Spinal cord (tissue), 9 donors: ENCODE measurements at regions not wholly inside any gene's neighbourhood (a gene's known extent, or its start where the extent isn't known, plus 50 kb on each side); places are given as distances from the start of the nearest gene placed in this dataset.

Experiments used
- DNase-seq, 6 donors: peaks; one replicate each; pipeline versions ENCODE4 v3.0.0 to v3.0.0-alpha.2; 2013 to 2015; ENCODE audit warnings: low spot score in 6 of 6, low read depth in 4 of 6
- H3K27ac ChIP-seq: one replicate; pipeline ENCODE4 v1.5.1; 2013; ENCODE audit warnings: low read depth, low read length, control low read depth
- H3K27me3 ChIP-seq: one replicate; pipeline ENCODE4 v1.6.1; 2013; ENCODE audit warnings: low read length; ENCODE audit not compliant: control insufficient read depth, insufficient read depth
- H3K36me3 ChIP-seq: one replicate; pipeline ENCODE4 v1.6.1; 2013; ENCODE audit warnings: low read length; ENCODE audit not compliant: control insufficient read depth, insufficient read depth
- H3K4me1 ChIP-seq: one replicate; pipeline ENCODE4 v1.6.1; 2013; ENCODE audit warnings: low read length; ENCODE audit not compliant: control insufficient read depth, insufficient read depth
- H3K4me3 ChIP-seq: one replicate; pipeline ENCODE4 v1.5.1; 2013; ENCODE audit warnings: low read depth, low read length, control low read depth
- H3K9me3 ChIP-seq: one replicate; pipeline ENCODE4 v1.6.1; 2013; ENCODE audit warnings: low read length; ENCODE audit not compliant: control insufficient read depth, insufficient read depth
- WGBS: methylation state at CpG from one replicate; pipeline ENCODE4 v1.1.5; 2013; ENCODE audit warnings: missing lambda C conversion rate; ENCODE audit not compliant: insufficient coverage; 5-methylcytosine and 5-hydroxymethylcytosine counted together
- donor health status: healthy.

GRCh38 chr16:22672830-22673210 lies 141.1 kb upstream of the HS3ST2 start:
- H3K27me3 ChIP-seq, result no peaks in the 10 kb centered on the region
- no peak overlapping the region for H3K4me3 ChIP-seq
- H3K27ac ChIP-seq, result no peak overlapping the region
- DNase-seq, result no peak
- WGBS, result 70% methylated on average over 1 of the region's 3 CpGs
- H3K9me3 ChIP-seq, result no peaks in the 10 kb centered on the region
- peaks cover 7% of the 10 kb centered on the region for H3K4me1 ChIP-seq
- no peaks in the 10 kb centered on the region for H3K36me3 ChIP-seq

GRCh38 chr16:22673421-22673831 lies 140.5 kb upstream of the HS3ST2 start:
- H3K9me3 ChIP-seq, result no peaks in the 10 kb centered on the region
- H3K4me3 ChIP-seq, result no peak overlapping the region
- H3K36me3 ChIP-seq, result no peaks in the 10 kb centered on the region
- peak in 1 of 6 donors; percentile 71 for DNase-seq
- peaks cover 7% of the 10 kb centered on the region for H3K4me1 ChIP-seq
- H3K27me3 ChIP-seq, result no peaks in the 10 kb centered on the region
- 54% methylated on average over 2 of the region's 2 CpGs for WGBS
- H3K27ac ChIP-seq, result no peak overlapping the region

GRCh38 chr16:22674832-22675191 lies 139.2 kb upstream of the HS3ST2 start:
- Histone ChIP-seq H3K4me3 (no peak overlapping the region), H3K9me3 (no peaks in the 10 kb centered on the region), H3K36me3 (no peaks in the 10 kb centered on the region), H3K27me3 (peaks cover 3% of the 10 kb centered on the region), H3K4me1 (peaks cover 7% of the 10 kb centered on the region), H3K27ac (no peak overlapping the region)
- no peak for DNase-seq
- WGBS, result 95% methylated on average over 3 of the region's 3 CpGs

GRCh38 chr16:22675745-22676540 lies 138.0 kb upstream of the HS3ST2 start:
- Histone ChIP-seq H3K27me3 (peaks cover 3% of the 10 kb centered on the region), H3K4me1 (no peaks in the 10 kb centered on the region), H3K9me3 (no peaks in the 10 kb centered on the region), H3K4me3 (no peak overlapping the region), H3K36me3 (no peaks in the 10 kb centered on the region), H3K27ac (no peak overlapping the region)
- DNase-seq, result no peak
- 77% methylated on average over 4 of the region's 4 CpGs for WGBS

- Histone ChIP-seq H3K36me3 (no peaks in the 10 kb centered on the region), H3K9me3 (no peaks in the 10 kb centered on the region), H3K27me3 (peaks cover 3% of the 10 kb centered on the region), H3K27ac (no peak overlapping the region), H3K4me3 (no peak overlapping the region), H3K4me1 (peaks cover 5% of the 10 kb centered on the region)
- 95% methylated on average over 8 of the region's 8 CpGs for WGBS
- no peak for DNase-seq
These were observed 136.7 kb upstream of the HS3ST2 start for GRCh38 chr16:22677024-22677830.

- Histone ChIP-seq H3K9me3 (no peaks in the 10 kb centered on the region), H3K4me1 (peaks cover 5% of the 10 kb centered on the region), H3K4me3 (no peak overlapping the region), H3K27ac (no peak overlapping the region), H3K27me3 (peaks cover 3% of the 10 kb centered on the region), H3K36me3 (no peaks in the 10 kb centered on the region)
- WGBS, result 83% methylated on average over 1 of the region's 2 CpGs
- no peak for DNase-seq
These were observed 135.7 kb upstream of the HS3ST2 start for GRCh38 chr16:22678311-22678710.

GRCh38 chr16:22681554-22682291 lies 132.2 kb upstream of the HS3ST2 start:
- Histone ChIP-seq H3K27me3 (peaks cover 3% of the 10 kb centered on the region), H3K36me3 (no peaks in the 10 kb centered on the region), H3K27ac (no peak overlapping the region), H3K4me3 (no peak overlapping the region), H3K4me1 (peaks cover 5% of the 10 kb centered on the region), H3K9me3 (no peaks in the 10 kb centered on the region)
- 65% methylated on average over 14 of the region's 17 CpGs for WGBS
- peak in 1 of 6 donors; percentile 90 for DNase-seq

- H3K27me3 ChIP-seq, result peaks cover 3% of the 10 kb centered on the region
- no peak for DNase-seq
- WGBS, result no CpG with 5 or more reads among the region's 4 CpGs
- H3K9me3 ChIP-seq, result peaks cover 2% of the 10 kb centered on the region
- no peak overlapping the region for H3K27ac ChIP-seq
- peaks cover 5% of the 10 kb centered on the region for H3K4me1 ChIP-seq
- no peaks in the 10 kb centered on the region for H3K36me3 ChIP-seq
- no peak overlapping the region for H3K4me3 ChIP-seq
These were observed 130.7 kb upstream of the HS3ST2 start for GRCh38 chr16:22683258-22683657.

- Histone ChIP-seq H3K9me3 (peaks cover 2% of the 10 kb centered on the region), H3K27me3 (peaks cover 3% of the 10 kb centered on the region), H3K4me3 (no peak overlapping the region), H3K36me3 (no peaks in the 10 kb centered on the region), H3K27ac (no peak overlapping the region), H3K4me1 (peaks cover 5% of the 10 kb centered on the region)
- WGBS, result 69% methylated on average over 4 of the region's 4 CpGs
- DNase-seq, result no peak
These were observed 130.0 kb upstream of the HS3ST2 start for GRCh38 chr16:22683730-22684573.
